Activated CD4-positive, alpha-beta T cell treated with anti-CD3 and anti-CD28 coated beads, Interleukin-2, amount 10 ng/mL, durations not matched to agents 7 days and 5 days (primary cell): ENCODE measurements at regions not wholly inside any gene's neighbourhood (a gene's known extent, or its start where the extent isn't known, plus 50 kb on each side); places are given as distances from the start of the nearest gene placed in this dataset.

Experiments used
- CTCF ChIA-PET: fragments of 350-600 bp; sonication (Branson Sonifier 250); formaldehyde crosslinking; loops from one replicate; lab custom pipeline; 2021; ENCODE audit warnings: antibody characterized with exemption; lab: Charles Lee
- POLR2A ChIA-PET: fragments of 350-600 bp; sonication (Branson Sonifier 250); formaldehyde crosslinking; loops from one replicate; lab custom pipeline; 2021; ENCODE audit warnings: antibody characterized with exemption; lab: Charles Lee
- DNase-seq: peaks from one replicate; pipeline ENCODE4 v3.0.0-alpha.2; 2020
- H3K27ac Mint-ChIP-seq: one replicate; pipeline ENCODE4 v1.8.0; 2021; ENCODE audit warnings: mild to moderate bottlenecking, moderate library complexity, mixed read lengths
- H3K27me3 Mint-ChIP-seq: one replicate; pipeline ENCODE4 v1.8.0; 2021; ENCODE audit warnings: mixed read lengths
- H3K36me3 Mint-ChIP-seq: one replicate; pipeline ENCODE4 v1.8.0; 2021; ENCODE audit warnings: low read depth, mixed read lengths
- H3K4me1 Mint-ChIP-seq: one replicate; pipeline ENCODE4 v1.8.0; 2021; ENCODE audit warnings: mixed read lengths
- H3K4me3 Mint-ChIP-seq: one replicate; pipeline ENCODE4 v1.8.0; 2021; ENCODE audit warnings: mild to moderate bottlenecking, moderate library complexity, mixed read lengths
- H3K9me3 Mint-ChIP-seq: one replicate; pipeline ENCODE4 v1.8.0; 2021; ENCODE audit warnings: mixed read lengths

GRCh38 chr10:123301077-123301857 is 147.1 kb downstream of the BUB3 start:
- no peak overlapping the region for H3K4me3 Mint-ChIP-seq
- ChIA-PET POLR2A (no interaction called here), CTCF (interaction anchor here (1.0 kb wide), 1 partner anchor 30 kb away, joined by 3 read pairs; no protein-coding TSS in a partner anchor)
- no peaks in the 10 kb centered on the region for H3K9me3 Mint-ChIP-seq
- no peak overlapping the region for H3K27ac Mint-ChIP-seq
- no peaks in the 10 kb centered on the region for H3K27me3 Mint-ChIP-seq
- H3K4me1 Mint-ChIP-seq: no peaks in the 10 kb centered on the region
- no peaks in the 10 kb centered on the region for H3K36me3 Mint-ChIP-seq
- no peak for DNase-seq

GRCh38 chr10:123303581-123304337 is 149.6 kb downstream of the BUB3 start:
- no peak for DNase-seq
- Mint-ChIP-seq H3K9me3 (no peaks in the 10 kb centered on the region), H3K27ac (no peak overlapping the region), H3K4me1 (no peaks in the 10 kb centered on the region), H3K4me3 (no peak overlapping the region), H3K36me3 (no peaks in the 10 kb centered on the region), H3K27me3 (no peaks in the 10 kb centered on the region)
- CTCF ChIA-PET: no interaction called here
- POLR2A ChIA-PET: no interaction called here

GRCh38 chr10:123305671-123306070 is 151.5 kb downstream of the BUB3 start:
- Mint-ChIP-seq H3K4me1 (no peaks in the 10 kb centered on the region), H3K36me3 (no peaks in the 10 kb centered on the region), H3K27ac (no peak overlapping the region), H3K27me3 (no peaks in the 10 kb centered on the region), H3K4me3 (no peak overlapping the region), H3K9me3 (no peaks in the 10 kb centered on the region)
- no peak for DNase-seq
- ChIA-PET CTCF (no interaction called here), POLR2A (no interaction called here)

GRCh38 chr10:123306290-123306689 is 152.1 kb downstream of the BUB3 start:
- H3K9me3 Mint-ChIP-seq: no peaks in the 10 kb centered on the region
- no peak overlapping the region for H3K4me3 Mint-ChIP-seq
- POLR2A ChIA-PET: no interaction called here
- no peaks in the 10 kb centered on the region for H3K4me1 Mint-ChIP-seq
- no peaks in the 10 kb centered on the region for H3K27me3 Mint-ChIP-seq
- H3K36me3 Mint-ChIP-seq: no peaks in the 10 kb centered on the region
- no peak for DNase-seq
- CTCF ChIA-PET: no interaction called here
- no peak overlapping the region for H3K27ac Mint-ChIP-seq

- no peak for DNase-seq
- no peak overlapping the region for H3K4me3 Mint-ChIP-seq
- ChIA-PET POLR2A (no interaction called here), CTCF (no interaction called here)
- no peaks in the 10 kb centered on the region for H3K27me3 Mint-ChIP-seq
- H3K36me3 Mint-ChIP-seq: no peaks in the 10 kb centered on the region
- H3K27ac Mint-ChIP-seq: no peak overlapping the region
- H3K9me3 Mint-ChIP-seq: no peaks in the 10 kb centered on the region
- H3K4me1 Mint-ChIP-seq: no peaks in the 10 kb centered on the region
Observed at GRCh38 chr10:123309731-123310130, 155.5 kb downstream of the BUB3 start.

- Mint-ChIP-seq H3K36me3 (no peaks in the 10 kb centered on the region), H3K4me3 (no peak overlapping the region)
Observed at GRCh38 chr10:123316776-123317175, 162.6 kb downstream of the BUB3 start.

GRCh38 chr10:123318516-123318915 is 164.3 kb downstream of the BUB3 start:
- H3K4me3 Mint-ChIP-seq: no peak overlapping the region
- H3K4me1 Mint-ChIP-seq: no peaks in the 10 kb centered on the region
- CTCF ChIA-PET: no interaction called here
- H3K27ac Mint-ChIP-seq: no peak overlapping the region
- POLR2A ChIA-PET: no interaction called here
- DNase-seq: no peak
- no peaks in the 10 kb centered on the region for H3K9me3 Mint-ChIP-seq
- H3K36me3 Mint-ChIP-seq: no peaks in the 10 kb centered on the region
- no peaks in the 10 kb centered on the region for H3K27me3 Mint-ChIP-seq

More at GRCh38 chr10:123316776-123317175, 162.6 kb downstream of the BUB3 start:
- DNase-seq: no peak
- ChIA-PET POLR2A (no interaction called here), CTCF (no interaction called here)
- H3K27ac Mint-ChIP-seq: no peak overlapping the region
- H3K9me3 Mint-ChIP-seq: no peaks in the 10 kb centered on the region
- no peaks in the 10 kb centered on the region for H3K4me1 Mint-ChIP-seq
- no peaks in the 10 kb centered on the region for H3K27me3 Mint-ChIP-seq

GRCh38 chr10:123320091-123320490 is 165.9 kb downstream of the BUB3 start:
- H3K36me3 Mint-ChIP-seq: no peaks in the 10 kb centered on the region
- H3K27ac Mint-ChIP-seq: no peak overlapping the region
- no peak overlapping the region for H3K4me3 Mint-ChIP-seq
- CTCF ChIA-PET: interaction anchor here (0.9 kb wide), 1 partner anchor 67 kb away, joined by 3 read pairs; no protein-coding TSS in a partner anchor
- POLR2A ChIA-PET: no interaction called here
- no peaks in the 10 kb centered on the region for H3K4me1 Mint-ChIP-seq
- H3K27me3 Mint-ChIP-seq: no peaks in the 10 kb centered on the region
- DNase-seq: no peak
- H3K9me3 Mint-ChIP-seq: no peaks in the 10 kb centered on the region

GRCh38 chr10:123323884-123324283 is 169.7 kb downstream of the BUB3 start:
- ChIA-PET CTCF (interaction anchor here (0.6 kb wide), 1 partner anchor 127 kb away, joined by 3 read pairs; no protein-coding TSS in a partner anchor), POLR2A (no interaction called here)
- no peak overlapping the region for H3K27ac Mint-ChIP-seq
- H3K9me3 Mint-ChIP-seq: no peaks in the 10 kb centered on the region
- H3K4me1 Mint-ChIP-seq: no peaks in the 10 kb centered on the region
- no peaks in the 10 kb centered on the region for H3K36me3 Mint-ChIP-seq
- no peaks in the 10 kb centered on the region for H3K27me3 Mint-ChIP-seq
- DNase-seq: no peak
- no peak overlapping the region for H3K4me3 Mint-ChIP-seq

- ChIA-PET CTCF (no interaction called here), POLR2A (no interaction called here)
- Mint-ChIP-seq H3K36me3 (no peaks in the 10 kb centered on the region), H3K9me3 (no peaks in the 10 kb centered on the region), H3K27me3 (no peaks in the 10 kb centered on the region), H3K4me3 (no peak overlapping the region), H3K4me1 (no peaks in the 10 kb centered on the region), H3K27ac (no peak overlapping the region)
- no peak for DNase-seq
Observed at GRCh38 chr10:123325663-123326190, 171.5 kb downstream of the BUB3 start.

GRCh38 chr10:123326674-123327073 is 172.5 kb downstream of the BUB3 start:
- H3K27me3 Mint-ChIP-seq: no peaks in the 10 kb centered on the region
- no peaks in the 10 kb centered on the region for H3K36me3 Mint-ChIP-seq
- H3K4me3 Mint-ChIP-seq: no peak overlapping the region
- no peak for DNase-seq
- no peak overlapping the region for H3K27ac Mint-ChIP-seq
- H3K9me3 Mint-ChIP-seq: no peaks in the 10 kb centered on the region
- ChIA-PET POLR2A (no interaction called here), CTCF (no interaction called here)
- no peaks in the 10 kb centered on the region for H3K4me1 Mint-ChIP-seq

GRCh38 chr10:123327450-123327849 is 173.2 kb downstream of the BUB3 start:
- H3K4me3 Mint-ChIP-seq: no peak overlapping the region
- no peaks in the 10 kb centered on the region for H3K27me3 Mint-ChIP-seq
- ChIA-PET CTCF (no interaction called here), POLR2A (no interaction called here)
- H3K4me1 Mint-ChIP-seq: no peaks in the 10 kb centered on the region
- no peak overlapping the region for H3K27ac Mint-ChIP-seq
- no peaks in the 10 kb centered on the region for H3K9me3 Mint-ChIP-seq
- no peak for DNase-seq
- H3K36me3 Mint-ChIP-seq: no peaks in the 10 kb centered on the region

GRCh38 chr10:123327896-123328295 is 173.7 kb downstream of the BUB3 start:
- no peak overlapping the region for H3K27ac Mint-ChIP-seq
- H3K4me1 Mint-ChIP-seq: no peaks in the 10 kb centered on the region
- ChIA-PET POLR2A (no interaction called here), CTCF (no interaction called here)
- H3K36me3 Mint-ChIP-seq: no peaks in the 10 kb centered on the region
- no peak overlapping the region for H3K4me3 Mint-ChIP-seq
- no peaks in the 10 kb centered on the region for H3K9me3 Mint-ChIP-seq
- no peaks in the 10 kb centered on the region for H3K27me3 Mint-ChIP-seq
- no peak for DNase-seq
